ENCODE measurements at regions not wholly inside any gene's neighbourhood (a gene's known extent, or its start where the extent isn't known, plus 50 kb on each side); places are given as distances from the start of the nearest gene placed in this dataset.

- DNase-seq (ENCODE audit: extremely low spot score, unreplicated experiment): no peak
- TF ChIP-seq CTCF (IDR thresholded peaks at IDR 0.05): no peak
- peaks cover 4% of the 10 kb centered on the region for H3K27me3 Mint-ChIP-seq (ENCODE audit: unreplicated experiment)
- H3K9me3 Mint-ChIP-seq (ENCODE audit: unreplicated experiment): no peaks in the 10 kb centered on the region
- peaks cover 6% of the 10 kb centered on the region for H3K36me3 Mint-ChIP-seq (ENCODE audit: unreplicated experiment)
- H3K4me1 Mint-ChIP-seq (ENCODE audit: unreplicated experiment): peaks cover 47% of the 10 kb centered on the region
- H3K27ac Mint-ChIP-seq (ENCODE audit: unreplicated experiment): peak overlapping the region; percentile 91
- peak overlapping the region; percentile 14 for H3K4me3 Mint-ChIP-seq (ENCODE audit: unreplicated experiment)
These were observed 428.3 kb upstream of the NPVF start for GRCh38 chr7:25656581-25657026.

GRCh38 chr7:25658375-25658774 lies 430.1 kb upstream of the NPVF start:
- no peak for TF ChIP-seq CTCF (IDR thresholded peaks at IDR 0.05)
- Mint-ChIP-seq H3K4me1 (ENCODE audit: unreplicated experiment) (peaks cover 48% of the 10 kb centered on the region), H3K27me3 (ENCODE audit: unreplicated experiment) (peaks cover 4% of the 10 kb centered on the region), H3K4me3 (ENCODE audit: unreplicated experiment) (no peak overlapping the region), H3K9me3 (ENCODE audit: unreplicated experiment) (peaks cover 7% of the 10 kb centered on the region), H3K36me3 (ENCODE audit: unreplicated experiment) (peaks cover 8% of the 10 kb centered on the region), H3K27ac (ENCODE audit: unreplicated experiment) (peak overlapping the region; percentile 59)
- DNase-seq (ENCODE audit: extremely low spot score, unreplicated experiment): no peak

DNA sequence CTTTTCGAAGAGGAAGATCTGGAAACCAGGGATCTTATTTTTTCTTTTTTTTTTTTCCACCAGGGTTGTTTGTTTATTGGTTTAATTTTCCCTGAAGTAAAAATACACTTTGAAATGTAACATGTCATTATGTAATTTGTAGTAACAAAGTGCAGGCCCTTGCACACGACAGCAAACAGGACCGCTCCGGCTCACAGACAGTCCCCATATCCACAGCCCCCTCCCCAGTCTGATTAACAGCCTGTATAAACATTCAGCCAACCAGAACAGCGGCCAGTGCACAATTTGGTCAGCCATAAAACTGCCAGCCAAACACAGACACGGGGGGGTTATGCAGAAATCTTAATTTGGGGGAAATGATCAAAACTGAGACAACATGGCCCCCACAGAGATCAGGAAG lies 431.6 kb upstream of the NPVF start:
- no peak for TF ChIP-seq CTCF (IDR thresholded peaks at IDR 0.05)
- H3K4me3 Mint-ChIP-seq (ENCODE audit: unreplicated experiment): no peak overlapping the region
- H3K4me1 Mint-ChIP-seq (ENCODE audit: unreplicated experiment): peaks cover 54% of the 10 kb centered on the region
- H3K9me3 Mint-ChIP-seq (ENCODE audit: unreplicated experiment): peaks cover 7% of the 10 kb centered on the region
- H3K27me3 Mint-ChIP-seq (ENCODE audit: unreplicated experiment): peaks cover 4% of the 10 kb centered on the region
- H3K27ac Mint-ChIP-seq (ENCODE audit: unreplicated experiment): no peak overlapping the region
- H3K36me3 Mint-ChIP-seq (ENCODE audit: unreplicated experiment): peaks cover 4% of the 10 kb centered on the region
- DNase-seq (ENCODE audit: extremely low spot score, unreplicated experiment): no peak

- Mint-ChIP-seq H3K27ac (ENCODE audit: unreplicated experiment) (peak overlapping the region; percentile 64), H3K27me3 (ENCODE audit: unreplicated experiment) (peaks cover 4% of the 10 kb centered on the region), H3K9me3 (ENCODE audit: unreplicated experiment) (peaks cover 7% of the 10 kb centered on the region), H3K4me1 (ENCODE audit: unreplicated experiment) (peaks cover 50% of the 10 kb centered on the region), H3K4me3 (ENCODE audit: unreplicated experiment) (no peak overlapping the region), H3K36me3 (ENCODE audit: unreplicated experiment) (peaks cover 8% of the 10 kb centered on the region)
- no peak for DNase-seq (ENCODE audit: extremely low spot score, unreplicated experiment)
- no peak for TF ChIP-seq CTCF (IDR thresholded peaks at IDR 0.05)
These were observed 434.8 kb upstream of the NPVF start for GRCh38 chr7:25662841-25663800.

GRCh38 chr7:25663877-25664276 lies 435.6 kb upstream of the NPVF start:
- peak overlapping the region; percentile 48 for H3K27ac Mint-ChIP-seq (ENCODE audit: unreplicated experiment)
- no peak for DNase-seq (ENCODE audit: extremely low spot score, unreplicated experiment)
- no peak for TF ChIP-seq CTCF (IDR thresholded peaks at IDR 0.05)
- H3K27me3 Mint-ChIP-seq (ENCODE audit: unreplicated experiment): peaks cover under 1% of the 10 kb centered on the region
- H3K36me3 Mint-ChIP-seq (ENCODE audit: unreplicated experiment): peaks cover 7% of the 10 kb centered on the region
- H3K4me3 Mint-ChIP-seq (ENCODE audit: unreplicated experiment): no peak overlapping the region
- peaks cover 42% of the 10 kb centered on the region for H3K4me1 Mint-ChIP-seq (ENCODE audit: unreplicated experiment)
- H3K9me3 Mint-ChIP-seq (ENCODE audit: unreplicated experiment): peaks cover 7% of the 10 kb centered on the region
